IMR-90 (cell line): ENCODE measurements at regions not wholly inside any gene's neighbourhood (a gene's known extent, or its start where the extent isn't known, plus 50 kb on each side); places are given as distances from the start of the nearest gene placed in this dataset.

ENCODE experiments used
- CHD1 ChIP-seq: IDR thresholded peaks from 2 replicates; pipeline ENCODE4 v1.6.1; 2012; ENCODE audit warnings: low read depth, low read length, improper control_type of control experiment
- CTCF ChIP-seq: conservative IDR thresholded peaks from 2 replicates; pipeline ENCODE4 v1.5.1; 2012; ENCODE audit warnings: mild to moderate bottlenecking, low read depth, low read length, improper control_type of control experiment
- MXI1 ChIP-seq: IDR thresholded peaks from 2 replicates; pipeline ENCODE4 v1.6.1; 2012; ENCODE audit warnings: low read depth, mild to moderate bottlenecking, low read length, moderate library complexity, borderline replicate concordance
- POLR2A ChIP-seq: IDR thresholded peaks from 2 replicates; pipeline ENCODE4 v1.6.1; 2012; ENCODE audit warnings: mild to moderate bottlenecking, low read depth, low read length
- RAD21 ChIP-seq: IDR thresholded peaks from 2 replicates; pipeline ENCODE4 v1.6.1; 2012; ENCODE audit warnings: low read length, improper control_type of control experiment

- TF ChIP-seq RAD21: no peak
- no peak for TF ChIP-seq CTCF
- TF ChIP-seq CHD1: no peak
- no peak for TF ChIP-seq POLR2A
- no peak for TF ChIP-seq MXI1
Observed at GRCh38 chr2:5479265-5479928, 212.8 kb upstream of the SOX11 start.
